ENCODE measurements at regions not wholly inside any gene's neighbourhood (a gene's known extent, or its start where the extent isn't known, plus 50 kb on each side); places are given as distances from the start of the nearest gene placed in this dataset.
"Not testable (repeated sequence)": the region's sequence is repeated elsewhere in the genome, so short reads cannot be mapped to it uniquely, and the experiment has no call there.

- not testable (repeated sequence) for TF ChIP-seq POLR2A (IDR thresholded peaks at IDR 0.05); CTCF (IDR thresholded peaks at IDR 0.05); EP300 (IDR thresholded peaks at IDR 0.05; ENCODE audit: low read depth); POLR2AphosphoS5 (IDR thresholded peaks at IDR 0.05)
Observed at GRCh38 chr15:69769336-69769735, 316.7 kb downstream of the RPLP1 start.
